ENCODE measurements at regions not wholly inside any gene's neighbourhood (a gene's known extent, or its start where the extent isn't known, plus 50 kb on each side); places are given as distances from the start of the nearest gene placed in this dataset.
A peak's percentile ranks its signal among the peaks of the same experiment; 100 is the strongest.

- TF ChIP-seq CTCF (IDR thresholded peaks at IDR 0.05) = no peak
- H3K36me3 Mint-ChIP-seq (ENCODE audit: low read depth) = no peaks in the 10 kb centered on the region
Measured at GRCh38 chr12:38141239-38141638, 175.3 kb upstream of the ALG10B start.

GRCh38 chr12:38141861-38142260 is 174.7 kb upstream of the ALG10B start:
- no peaks in the 10 kb centered on the region for H3K9me3 Mint-ChIP-seq
- no peak for TF ChIP-seq CTCF (IDR thresholded peaks at IDR 0.05)
- no peak overlapping the region for H3K27ac Mint-ChIP-seq
- DNase-seq = no peak
- no peaks in the 10 kb centered on the region for H3K36me3 Mint-ChIP-seq (ENCODE audit: low read depth)
- no peak overlapping the region for H3K4me3 Mint-ChIP-seq
- H3K27me3 Mint-ChIP-seq (ENCODE audit: insufficient read depth) = peaks cover 11% of the 10 kb centered on the region
- H3K4me1 Mint-ChIP-seq (ENCODE audit: low read depth) = peaks cover 18% of the 10 kb centered on the region

More at GRCh38 chr12:38141239-38141638, 175.3 kb upstream of the ALG10B start:
- H3K4me1 Mint-ChIP-seq (ENCODE audit: low read depth) = peaks cover 18% of the 10 kb centered on the region
- no peak overlapping the region for H3K27ac Mint-ChIP-seq
- H3K9me3 Mint-ChIP-seq = no peaks in the 10 kb centered on the region
- no peak overlapping the region for H3K4me3 Mint-ChIP-seq
- DNase-seq = no peak
- peaks cover 11% of the 10 kb centered on the region for H3K27me3 Mint-ChIP-seq (ENCODE audit: insufficient read depth)

GRCh38 chr12:38142974-38143373 is 173.6 kb upstream of the ALG10B start:
- H3K36me3 Mint-ChIP-seq (ENCODE audit: low read depth) = no peaks in the 10 kb centered on the region
- peaks cover 11% of the 10 kb centered on the region for H3K27me3 Mint-ChIP-seq (ENCODE audit: insufficient read depth)
- H3K27ac Mint-ChIP-seq = no peak overlapping the region
- H3K4me3 Mint-ChIP-seq = no peak overlapping the region
- H3K9me3 Mint-ChIP-seq = peaks cover 10% of the 10 kb centered on the region
- no peak for DNase-seq
- H3K4me1 Mint-ChIP-seq (ENCODE audit: low read depth) = peaks cover 18% of the 10 kb centered on the region
- peak; percentile 34 for TF ChIP-seq CTCF (IDR thresholded peaks at IDR 0.05)

- Mint-ChIP-seq H3K27ac (no peak overlapping the region), H3K36me3 (ENCODE audit: low read depth) (no peaks in the 10 kb centered on the region), H3K4me1 (ENCODE audit: low read depth) (peaks cover 9% of the 10 kb centered on the region), H3K4me3 (no peak overlapping the region), H3K27me3 (ENCODE audit: insufficient read depth) (peaks cover 11% of the 10 kb centered on the region), H3K9me3 (peaks cover 20% of the 10 kb centered on the region)
- no peak for DNase-seq
- no peak for TF ChIP-seq CTCF (IDR thresholded peaks at IDR 0.05)
Measured at GRCh38 chr12:38144049-38144448, 172.5 kb upstream of the ALG10B start.

- no peak for TF ChIP-seq CTCF (IDR thresholded peaks at IDR 0.05)
- peaks cover 6% of the 10 kb centered on the region for H3K4me1 Mint-ChIP-seq (ENCODE audit: low read depth)
- peaks cover 22% of the 10 kb centered on the region for H3K9me3 Mint-ChIP-seq
- H3K27me3 Mint-ChIP-seq (ENCODE audit: insufficient read depth) = peaks cover 10% of the 10 kb centered on the region
- DNase-seq = no peak
- no peak overlapping the region for H3K4me3 Mint-ChIP-seq
- no peaks in the 10 kb centered on the region for H3K36me3 Mint-ChIP-seq (ENCODE audit: low read depth)
- H3K27ac Mint-ChIP-seq = no peak overlapping the region
Measured at GRCh38 chr12:38144601-38145436, 171.8 kb upstream of the ALG10B start.

All from HFFc6 (cell line).